ENCODE measurements at regions not wholly inside any gene's neighbourhood (a gene's known extent, or its start where the extent isn't known, plus 50 kb on each side); places are given as distances from the start of the nearest gene placed in this dataset.

- Histone ChIP-seq H3K9me3 (no peaks in the 10 kb centered on the region), H3K36me3 (no peaks in the 10 kb centered on the region), H3K27me3 (no peaks in the 10 kb centered on the region), H3K4me3 (no peak overlapping the region), H3K27ac (no peak overlapping the region), H3K4me1 (no peaks in the 10 kb centered on the region)
- DNase-seq (ENCODE audit: low spot score in 2 of 2): no peak
- no CpG with 5 or more reads among the region's 3 CpGs for WGBS
- TF ChIP-seq CTCF (IDR thresholded peaks at IDR 0.05) (no peak), EP300 (IDR thresholded peaks at IDR 0.05) (no peak), POLR2AphosphoS5 (IDR thresholded peaks at IDR 0.05) (no peak), POLR2A (IDR thresholded peaks at IDR 0.05) (no peak)
Measured at GRCh38 chrY:15325201-15325600, 800.9 kb downstream of the NLGN4Y start.

- no CpG with 5 or more reads among the region's 5 CpGs for WGBS
- H3K4me1 ChIP-seq: no peaks in the 10 kb centered on the region
Measured at GRCh38 chrY:15326673-15327072, 802.3 kb downstream of the NLGN4Y start.

GRCh38 chrY:15328848-15329247 lies 804.5 kb downstream of the NLGN4Y start:
- no peak for DNase-seq (ENCODE audit: low spot score in 2 of 2)
- Histone ChIP-seq H3K27me3 (no peaks in the 10 kb centered on the region), H3K27ac (no peak overlapping the region), H3K4me1 (no peaks in the 10 kb centered on the region), H3K36me3 (no peaks in the 10 kb centered on the region), H3K4me3 (no peak overlapping the region), H3K9me3 (no peaks in the 10 kb centered on the region)
- TF ChIP-seq POLR2A (IDR thresholded peaks at IDR 0.05) (no peak), POLR2AphosphoS5 (IDR thresholded peaks at IDR 0.05) (no peak), CTCF (IDR thresholded peaks at IDR 0.05) (no peak), EP300 (IDR thresholded peaks at IDR 0.05) (no peak)
- WGBS: no CpG with 5 or more reads among the region's 3 CpGs

More at GRCh38 chrY:15326673-15327072, 802.3 kb downstream of the NLGN4Y start:
- Histone ChIP-seq H3K27me3 (no peaks in the 10 kb centered on the region), H3K9me3 (no peaks in the 10 kb centered on the region), H3K4me3 (no peak overlapping the region), H3K36me3 (no peaks in the 10 kb centered on the region), H3K27ac (no peak overlapping the region)
- no peak for DNase-seq (ENCODE audit: low spot score in 2 of 2)
- TF ChIP-seq EP300 (IDR thresholded peaks at IDR 0.05): no peak
- no peak for TF ChIP-seq CTCF (IDR thresholded peaks at IDR 0.05)
- TF ChIP-seq POLR2AphosphoS5 (IDR thresholded peaks at IDR 0.05): no peak
- no peak for TF ChIP-seq POLR2A (IDR thresholded peaks at IDR 0.05)

- Histone ChIP-seq H3K4me3 (no peak overlapping the region), H3K27me3 (no peaks in the 10 kb centered on the region), H3K27ac (no peak overlapping the region), H3K4me1 (no peaks in the 10 kb centered on the region), H3K9me3 (no peaks in the 10 kb centered on the region), H3K36me3 (no peaks in the 10 kb centered on the region)
- TF ChIP-seq POLR2A (IDR thresholded peaks at IDR 0.05): no peak
- no peak for TF ChIP-seq EP300 (IDR thresholded peaks at IDR 0.05)
- TF ChIP-seq POLR2AphosphoS5 (IDR thresholded peaks at IDR 0.05): no peak
- no peak for TF ChIP-seq CTCF (IDR thresholded peaks at IDR 0.05)
- no CpG with 5 or more reads among the region's 4 CpGs for WGBS
- no peak for DNase-seq (ENCODE audit: low spot score in 2 of 2)
Measured at GRCh38 chrY:15343522-15343921, 819.2 kb downstream of the NLGN4Y start.

- DNase-seq (ENCODE audit: low spot score in 2 of 2): no peak
- Histone ChIP-seq H3K4me3 (no peak overlapping the region), H3K4me1 (no peaks in the 10 kb centered on the region), H3K27me3 (no peaks in the 10 kb centered on the region), H3K27ac (no peak overlapping the region), H3K36me3 (no peaks in the 10 kb centered on the region), H3K9me3 (no peaks in the 10 kb centered on the region)
- no CpG with 5 or more reads among the region's 4 CpGs for WGBS
- TF ChIP-seq EP300 (IDR thresholded peaks at IDR 0.05): no peak
- no peak for TF ChIP-seq CTCF (IDR thresholded peaks at IDR 0.05)
- TF ChIP-seq POLR2AphosphoS5 (IDR thresholded peaks at IDR 0.05): no peak
- no peak for TF ChIP-seq POLR2A (IDR thresholded peaks at IDR 0.05)
Measured at GRCh38 chrY:15345471-15346155, 821.3 kb downstream of the NLGN4Y start.

Data from suprapubic skin (tissue), 4 donors.